ENCODE measurements at regions not wholly inside any gene's neighbourhood (a gene's known extent, or its start where the extent isn't known, plus 50 kb on each side); places are given as distances from the start of the nearest gene placed in this dataset.
A peak's percentile ranks its signal among the peaks of the same experiment; 100 is the strongest.

DNA sequence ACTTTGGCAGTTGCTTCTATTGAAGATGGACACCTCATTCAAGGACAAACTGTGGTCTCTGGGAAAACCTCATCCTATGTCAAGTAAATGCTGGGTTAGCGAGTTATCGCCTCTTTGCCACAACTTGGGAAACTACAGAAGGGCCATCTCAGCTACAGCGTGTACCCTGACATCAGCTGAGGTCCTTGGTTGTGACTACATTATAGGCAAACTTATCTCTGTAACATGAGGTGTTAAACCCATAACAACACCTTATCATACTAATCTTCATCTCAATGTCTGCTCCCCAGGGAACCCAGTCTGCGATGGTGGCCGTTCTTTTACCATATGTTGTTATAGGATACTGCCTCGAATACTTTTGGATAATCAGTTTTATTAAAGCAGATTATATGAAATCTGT lies 1862.7 kb downstream of the STIM2 start:
- no peaks in the 10 kb centered on the region for H3K4me1 Mint-ChIP-seq
- no peaks in the 10 kb centered on the region for H3K4me1 ChIP-seq (ENCODE audit: insufficient read depth, low read length)
- no peak overlapping the region for H3K27ac Mint-ChIP-seq
- H3K9me3 ChIP-seq (ENCODE audit: control insufficient read depth in 1 of 2, low read length in 2 of 2), result peaks cover 0 to 4% of the 10 kb centered on the region in 2 donors
- H3K36me3 Mint-ChIP-seq, result no peaks in the 10 kb centered on the region
- H3K4me3 ChIP-seq (ENCODE audit: low read length in 2 of 2), result no peak overlapping the region
- ChIA-PET POLR2A (ENCODE audit: partially characterized antibody) (no interaction called here), CTCF (ENCODE audit: partially characterized antibody) (no interaction called here)
- no peak overlapping the region for H3K27ac ChIP-seq (ENCODE audit: low read depth, low read length)
- DNase-seq, result no peak
- no peaks in the 10 kb centered on the region for H3K27me3 ChIP-seq (ENCODE audit: insufficient read depth, low read length)
- intact Hi-C loops (cut with micrococcal nuclease), result no loop called here
- no peak overlapping the region for H3K4me3 Mint-ChIP-seq
- H3K9me3 Mint-ChIP-seq, result peaks cover 0 to 11% (median 5%) of the 10 kb centered on the region in 8 donors
- H3K27me3 Mint-ChIP-seq, result no peaks in the 10 kb centered on the region
- H3K36me3 ChIP-seq (ENCODE audit: insufficient read depth, low read length), result no peaks in the 10 kb centered on the region

DNA sequence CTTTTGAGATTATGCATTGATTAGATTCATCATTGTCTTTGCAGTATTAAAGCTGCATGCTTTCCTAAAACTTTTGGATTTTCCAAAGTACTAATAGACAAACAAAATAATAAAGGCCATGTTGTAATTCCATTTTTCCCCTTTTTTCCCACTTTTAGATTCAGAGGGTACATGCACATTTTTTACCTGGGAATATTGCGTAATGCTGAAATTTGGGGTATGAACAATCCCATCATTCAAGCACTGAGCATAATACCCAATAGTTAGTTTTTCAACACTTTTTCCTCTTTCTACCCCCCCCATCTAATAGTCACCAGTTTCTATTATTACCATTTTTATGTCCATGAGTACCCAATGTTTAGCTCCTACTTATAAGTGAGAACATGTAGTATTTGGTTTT lies 1863.6 kb downstream of the STIM2 start:
- Mint-ChIP-seq H3K9me3 (peaks cover 0 to 12% (median 5%) of the 10 kb centered on the region in 8 donors), H3K36me3 (no peaks in the 10 kb centered on the region), H3K4me1 (no peaks in the 10 kb centered on the region), H3K27me3 (no peaks in the 10 kb centered on the region), H3K27ac (no peak overlapping the region), H3K4me3 (no peak overlapping the region)
- no peak for DNase-seq
- ChIA-PET POLR2A (ENCODE audit: partially characterized antibody) (no interaction called here), CTCF (ENCODE audit: partially characterized antibody) (no interaction called here)
- H3K36me3 ChIP-seq (ENCODE audit: insufficient read depth, low read length), result no peaks in the 10 kb centered on the region
- intact Hi-C loops (cut with micrococcal nuclease), result no loop called here
- no peak overlapping the region for H3K4me3 ChIP-seq (ENCODE audit: low read length in 2 of 2)
- no peak overlapping the region for H3K27ac ChIP-seq (ENCODE audit: low read depth, low read length)
- no peaks in the 10 kb centered on the region for H3K27me3 ChIP-seq (ENCODE audit: insufficient read depth, low read length)
- no peaks in the 10 kb centered on the region for H3K4me1 ChIP-seq (ENCODE audit: insufficient read depth, low read length)
- H3K9me3 ChIP-seq (ENCODE audit: control insufficient read depth in 1 of 2, low read length in 2 of 2), result peaks cover 0 to 4% of the 10 kb centered on the region in 2 donors

DNA sequence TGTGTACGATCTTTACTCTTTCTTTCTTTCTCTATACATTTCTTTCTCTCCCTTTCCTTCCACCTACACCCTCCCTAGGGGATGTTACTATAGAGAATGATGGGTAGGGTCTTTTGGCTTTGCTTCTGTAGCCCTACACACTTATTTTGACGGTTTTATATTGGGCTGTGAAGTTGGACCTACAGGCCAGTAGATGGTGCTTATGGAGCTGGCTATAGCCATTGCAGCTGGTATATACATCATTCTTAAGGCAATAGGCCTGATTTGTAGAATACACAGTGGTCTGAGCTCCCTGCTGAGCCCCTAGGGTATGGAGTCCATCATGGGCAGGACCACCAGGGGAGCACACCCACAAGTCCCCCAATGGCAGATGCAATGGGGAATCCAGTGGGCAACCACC lies 1869.7 kb downstream of the STIM2 start:
- no peaks in the 10 kb centered on the region for H3K36me3 Mint-ChIP-seq
- POLR2A ChIA-PET (ENCODE audit: partially characterized antibody), result no interaction called here
- intact Hi-C loops (cut with micrococcal nuclease), result no loop called here

DNA sequence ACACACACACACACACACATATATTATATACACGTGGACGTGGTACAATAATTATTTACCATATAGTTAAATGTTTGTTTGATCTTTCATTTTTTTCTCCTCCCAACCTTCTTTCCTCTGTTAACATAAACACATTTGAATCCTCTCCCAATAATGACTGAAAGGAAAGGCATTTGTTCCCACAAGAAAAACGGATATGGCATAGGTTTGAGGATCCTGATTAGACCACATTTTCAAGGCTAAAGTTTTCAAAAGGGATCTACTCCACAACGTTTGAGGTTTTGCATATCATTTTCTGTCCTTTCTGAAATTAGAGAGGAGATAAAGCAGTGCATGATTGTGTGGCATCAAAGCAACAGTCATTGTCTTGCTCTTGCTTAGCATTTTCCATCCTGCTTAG lies 1883.4 kb downstream of the STIM2 start:
- POLR2A ChIA-PET (ENCODE audit: partially characterized antibody), result no interaction called here
- no peaks in the 10 kb centered on the region for H3K9me3 ChIP-seq (ENCODE audit: control insufficient read depth in 1 of 2, low read length in 2 of 2)
- H3K27ac ChIP-seq (ENCODE audit: low read depth, low read length), result no peak overlapping the region
- no peaks in the 10 kb centered on the region for H3K4me1 ChIP-seq (ENCODE audit: insufficient read depth, low read length)
- Mint-ChIP-seq H3K9me3 (peaks cover 0 to 7% (median 2%) of the 10 kb centered on the region in 8 donors), H3K4me1 (no peaks in the 10 kb centered on the region), H3K4me3 (no peak overlapping the region), H3K36me3 (no peaks in the 10 kb centered on the region), H3K27ac (no peak overlapping the region), H3K27me3 (no peaks in the 10 kb centered on the region)
- no peaks in the 10 kb centered on the region for H3K27me3 ChIP-seq (ENCODE audit: insufficient read depth, low read length)
- CTCF ChIA-PET (ENCODE audit: partially characterized antibody), result no interaction called here
- intact Hi-C loops (cut with micrococcal nuclease), result no loop called here
- DNase-seq, result no peak
- no peaks in the 10 kb centered on the region for H3K36me3 ChIP-seq (ENCODE audit: insufficient read depth, low read length)
- H3K4me3 ChIP-seq (ENCODE audit: low read length in 2 of 2), result no peak overlapping the region

More for the DNA sequence above, 1869.7 kb downstream of the STIM2 start:
- Histone ChIP-seq H3K4me1 (ENCODE audit: insufficient read depth, low read length) (no peaks in the 10 kb centered on the region), H3K27me3 (ENCODE audit: insufficient read depth, low read length) (no peaks in the 10 kb centered on the region), H3K36me3 (ENCODE audit: insufficient read depth, low read length) (no peaks in the 10 kb centered on the region), H3K4me3 (ENCODE audit: low read length in 2 of 2) (no peak overlapping the region), H3K9me3 (ENCODE audit: control insufficient read depth in 1 of 2, low read length in 2 of 2) (no peaks in the 10 kb centered on the region), H3K27ac (ENCODE audit: low read depth, low read length) (no peak overlapping the region)
- CTCF ChIA-PET (ENCODE audit: partially characterized antibody), result no interaction called here
- DNase-seq, result no peak
- Mint-ChIP-seq H3K4me3 (no peak overlapping the region), H3K27ac (no peak overlapping the region), H3K4me1 (no peaks in the 10 kb centered on the region), H3K27me3 (no peaks in the 10 kb centered on the region), H3K9me3 (peaks cover 0 to 12% (median 8%) of the 10 kb centered on the region in 8 donors)

DNA sequence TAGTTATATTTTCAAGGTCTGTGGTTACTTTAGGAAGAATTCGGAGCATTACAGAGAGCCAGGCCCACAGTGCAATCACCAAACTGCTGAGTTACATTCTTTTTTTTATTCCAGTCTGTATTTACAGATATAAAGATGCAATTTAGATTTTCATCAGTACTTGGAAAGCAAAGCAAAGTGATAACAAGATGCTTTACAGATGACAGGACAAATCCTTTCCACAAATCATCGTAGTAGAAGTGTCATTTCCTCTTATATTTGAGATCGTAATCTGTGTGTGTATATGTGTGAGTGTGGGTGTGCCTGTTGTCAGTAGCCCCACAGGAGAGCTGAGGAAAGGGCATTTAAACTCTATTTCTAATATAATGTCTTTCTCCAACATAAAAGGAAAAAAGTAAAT lies 1893.7 kb downstream of the STIM2 start:
- DNase-seq, result no peak

DNA sequence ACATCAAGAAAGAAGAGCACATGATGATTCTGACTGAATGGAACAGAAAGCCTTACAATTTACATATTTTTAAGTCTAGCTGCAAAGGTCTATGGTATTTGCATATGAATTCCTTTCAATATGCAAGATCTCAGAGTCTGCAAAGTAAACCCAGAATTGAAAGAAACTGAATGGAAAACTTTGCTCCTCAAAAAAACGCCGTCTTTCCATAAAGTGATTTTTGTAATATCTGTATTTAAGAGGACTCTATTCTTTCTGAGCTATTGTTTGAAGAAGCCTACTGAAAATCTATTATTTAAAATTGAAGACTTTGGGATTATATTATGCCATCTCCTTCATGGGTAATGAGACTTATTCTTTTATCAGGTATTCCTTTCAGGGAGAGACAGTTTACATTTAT lies 1894.4 kb downstream of the STIM2 start:
- peaks cover 0 to 16% (median 8%) of the 10 kb centered on the region in 8 donors for H3K9me3 Mint-ChIP-seq

More for the DNA sequence above, 1893.7 kb downstream of the STIM2 start:
- Mint-ChIP-seq H3K4me1 (no peaks in the 10 kb centered on the region), H3K9me3 (peaks cover 0 to 10% (median 5%) of the 10 kb centered on the region in 8 donors), H3K4me3 (no peak overlapping the region), H3K36me3 (no peaks in the 10 kb centered on the region), H3K27me3 (no peaks in the 10 kb centered on the region), H3K27ac (no peak overlapping the region)
- Histone ChIP-seq H3K4me3 (ENCODE audit: low read length in 2 of 2) (no peak overlapping the region), H3K9me3 (ENCODE audit: control insufficient read depth in 1 of 2, low read length in 2 of 2) (no peaks in the 10 kb centered on the region), H3K27me3 (ENCODE audit: insufficient read depth, low read length) (no peaks in the 10 kb centered on the region), H3K36me3 (ENCODE audit: insufficient read depth, low read length) (no peaks in the 10 kb centered on the region), H3K27ac (ENCODE audit: low read depth, low read length) (no peak overlapping the region), H3K4me1 (ENCODE audit: insufficient read depth, low read length) (no peaks in the 10 kb centered on the region)
- CTCF ChIA-PET (ENCODE audit: partially characterized antibody), result no interaction called here
- intact Hi-C loops (cut with micrococcal nuclease), result no loop called here
- POLR2A ChIA-PET (ENCODE audit: partially characterized antibody), result no interaction called here

DNA sequence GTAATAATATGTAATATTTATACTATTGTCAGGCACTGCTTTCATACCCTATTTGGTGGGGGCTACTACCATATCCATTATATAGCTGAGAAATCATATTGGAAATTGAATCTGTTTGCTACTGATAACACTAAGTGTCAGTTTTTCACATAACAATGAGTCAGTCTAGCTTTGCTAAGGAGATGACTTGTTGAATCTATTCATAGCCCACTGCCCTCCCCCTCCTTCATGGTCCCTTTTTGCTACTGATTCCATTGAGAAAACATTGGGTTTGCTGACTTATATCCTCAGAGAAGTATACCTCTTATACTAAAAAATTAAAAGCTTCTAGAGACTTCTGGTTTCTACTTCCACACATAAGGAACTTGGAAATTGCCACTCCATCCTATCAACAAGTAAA lies 1898.4 kb downstream of the STIM2 start:
- no peak overlapping the region for H3K4me3 Mint-ChIP-seq
- no peaks in the 10 kb centered on the region for H3K4me1 ChIP-seq (ENCODE audit: insufficient read depth, low read length)
- POLR2A ChIA-PET (ENCODE audit: partially characterized antibody), result no interaction called here

More for the DNA sequence above, 1894.4 kb downstream of the STIM2 start:
- Mint-ChIP-seq H3K27me3 (no peaks in the 10 kb centered on the region), H3K4me3 (no peak overlapping the region), H3K36me3 (no peaks in the 10 kb centered on the region), H3K4me1 (no peaks in the 10 kb centered on the region), H3K27ac (no peak overlapping the region)
- intact Hi-C loops (cut with micrococcal nuclease), result no loop called here
- no peak for DNase-seq
- ChIA-PET CTCF (ENCODE audit: partially characterized antibody) (no interaction called here), POLR2A (ENCODE audit: partially characterized antibody) (no interaction called here)
- no peaks in the 10 kb centered on the region for H3K27me3 ChIP-seq (ENCODE audit: insufficient read depth, low read length)
- no peaks in the 10 kb centered on the region for H3K36me3 ChIP-seq (ENCODE audit: insufficient read depth, low read length)
- H3K9me3 ChIP-seq (ENCODE audit: control insufficient read depth in 1 of 2, low read length in 2 of 2), result no peaks in the 10 kb centered on the region
- H3K27ac ChIP-seq (ENCODE audit: low read depth, low read length), result no peak overlapping the region
- no peaks in the 10 kb centered on the region for H3K4me1 ChIP-seq (ENCODE audit: insufficient read depth, low read length)
- H3K4me3 ChIP-seq (ENCODE audit: low read length in 2 of 2), result no peak overlapping the region

DNA sequence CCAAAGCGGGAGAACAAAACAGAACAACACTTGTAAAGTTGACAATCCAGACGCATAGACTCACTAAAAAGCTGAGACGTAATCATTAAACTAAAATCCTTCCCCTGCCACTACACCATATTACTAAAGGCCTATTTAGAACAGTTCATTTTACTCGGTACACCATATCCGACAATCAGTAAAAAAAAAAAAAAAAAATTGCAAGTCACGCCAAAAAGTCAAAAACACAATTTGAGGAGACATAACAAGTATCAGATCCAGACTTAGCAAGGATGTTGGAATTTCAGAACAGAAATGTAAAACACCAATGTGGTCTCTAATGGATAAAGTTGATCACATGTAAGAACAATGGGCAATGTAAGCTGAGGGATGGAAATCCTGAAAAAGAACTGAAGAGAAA lies 1899.4 kb downstream of the STIM2 start:
- Mint-ChIP-seq H3K27ac (peak overlapping the region in 1 of 7 donors; percentile 3), H3K9me3 (peaks cover 4 to 18% (median 10%) of the 10 kb centered on the region in 8 donors), H3K27me3 (no peaks in the 10 kb centered on the region), H3K36me3 (no peaks in the 10 kb centered on the region), H3K4me1 (no peaks in the 10 kb centered on the region), H3K4me3 (no peak overlapping the region)
- H3K9me3 ChIP-seq (ENCODE audit: control insufficient read depth in 1 of 2, low read length in 2 of 2), result peaks cover 0 to 3% of the 10 kb centered on the region in 2 donors
- CTCF ChIA-PET (ENCODE audit: partially characterized antibody), result no interaction called here
- no peak overlapping the region for H3K27ac ChIP-seq (ENCODE audit: low read depth, low read length)
- no peaks in the 10 kb centered on the region for H3K27me3 ChIP-seq (ENCODE audit: insufficient read depth, low read length)
- no peak overlapping the region for H3K4me3 ChIP-seq (ENCODE audit: low read length in 2 of 2)
- POLR2A ChIA-PET (ENCODE audit: partially characterized antibody), result no interaction called here
- intact Hi-C loops (cut with micrococcal nuclease), result no loop called here
- H3K36me3 ChIP-seq (ENCODE audit: insufficient read depth, low read length), result no peaks in the 10 kb centered on the region
- no peak for DNase-seq
- no peaks in the 10 kb centered on the region for H3K4me1 ChIP-seq (ENCODE audit: insufficient read depth, low read length)

More for the DNA sequence above, 1898.4 kb downstream of the STIM2 start:
- H3K36me3 Mint-ChIP-seq, result no peaks in the 10 kb centered on the region
- Histone ChIP-seq H3K4me3 (ENCODE audit: low read length in 2 of 2) (no peak overlapping the region), H3K27me3 (ENCODE audit: insufficient read depth, low read length) (no peaks in the 10 kb centered on the region), H3K36me3 (ENCODE audit: insufficient read depth, low read length) (no peaks in the 10 kb centered on the region), H3K9me3 (ENCODE audit: control insufficient read depth in 1 of 2, low read length in 2 of 2) (no peaks in the 10 kb centered on the region), H3K27ac (ENCODE audit: low read depth, low read length) (no peak overlapping the region)
- H3K4me1 Mint-ChIP-seq, result no peaks in the 10 kb centered on the region
- DNase-seq, result no peak
- H3K9me3 Mint-ChIP-seq, result peaks cover 4 to 14% (median 10%) of the 10 kb centered on the region in 8 donors
- H3K27me3 Mint-ChIP-seq, result no peaks in the 10 kb centered on the region
- intact Hi-C loops (cut with micrococcal nuclease), result no loop called here
- H3K27ac Mint-ChIP-seq, result no peak overlapping the region
- CTCF ChIA-PET (ENCODE audit: partially characterized antibody), result no interaction called here

Data from CD4-positive, alpha-beta memory T cell (primary cell).